IPS-15b (cell line): ENCODE measurements at regions not wholly inside any gene's neighbourhood (a gene's known extent, or its start where the extent isn't known, plus 50 kb on each side); places are given as distances from the start of the nearest gene placed in this dataset.
"Not testable (repeated sequence)": the region's sequence is repeated elsewhere in the genome, so short reads cannot be mapped to it uniquely, and the experiment has no call there.

Experiments
- H3K27me3 ChIP-seq: one replicate; pipeline ENCODE4 v1.6.1; 2013; ENCODE audit warnings: low read length; ENCODE audit not compliant: control insufficient read depth, insufficient read depth
- H3K36me3 ChIP-seq: one replicate; pipeline ENCODE4 v1.6.1; 2013; ENCODE audit warnings: low read length; ENCODE audit not compliant: control insufficient read depth, insufficient read depth
- H3K4me1 ChIP-seq: one replicate; pipeline ENCODE4 v1.6.1; 2013; ENCODE audit warnings: mild to moderate bottlenecking, low read length; ENCODE audit not compliant: control insufficient read depth, insufficient read depth
- H3K4me3 ChIP-seq: one replicate; pipeline ENCODE4 v1.5.1; 2013; ENCODE audit warnings: low read depth, low read length
- H3K9ac ChIP-seq: one replicate; pipeline ENCODE4 v1.6.1; 2013; ENCODE audit warnings: low read depth, mild to moderate bottlenecking, low read length
- H3K9me3 ChIP-seq: one replicate; pipeline ENCODE4 v1.6.1; 2013; ENCODE audit warnings: mild to moderate bottlenecking, low read length; ENCODE audit not compliant: control insufficient read depth, insufficient read depth

- Histone ChIP-seq H3K36me3 (no peaks in the 10 kb centered on the region), H3K9ac (no peak overlapping the region), H3K9me3 (no peaks in the 10 kb centered on the region)
These were observed 241.4 kb downstream of the FOXG1 start for GRCh38 chr14:29007990-29008389.

GRCh38 chr14:29016050-29016900 lies 249.7 kb downstream of the FOXG1 start:
- H3K27me3 ChIP-seq = no peaks in the 10 kb centered on the region
- H3K9me3 ChIP-seq = no peaks in the 10 kb centered on the region
- H3K9ac ChIP-seq = no peak overlapping the region
- H3K36me3 ChIP-seq = no peaks in the 10 kb centered on the region
- no peaks in the 10 kb centered on the region for H3K4me1 ChIP-seq
- H3K4me3 ChIP-seq = no peak overlapping the region

More at GRCh38 chr14:29007990-29008389, 241.4 kb downstream of the FOXG1 start:
- Histone ChIP-seq H3K4me3 (no peak overlapping the region), H3K27me3 (no peaks in the 10 kb centered on the region), H3K4me1 (no peaks in the 10 kb centered on the region)

- not testable (repeated sequence) for H3K9me3 ChIP-seq, H3K36me3 ChIP-seq, H3K4me3 ChIP-seq, H3K27me3 ChIP-seq, H3K9ac ChIP-seq, H3K4me1 ChIP-seq
These were observed 256.9 kb downstream of the FOXG1 start for GRCh38 chr14:29023505-29023904.

- H3K27me3 ChIP-seq, H3K9me3 ChIP-seq, H3K36me3 ChIP-seq, H3K4me1 ChIP-seq, H3K4me3 ChIP-seq, H3K9ac ChIP-seq: not testable (repeated sequence)
These were observed 260.9 kb downstream of the FOXG1 start for GRCh38 chr14:29027441-29027840.

GRCh38 chr14:29027941-29028705 lies 261.5 kb downstream of the FOXG1 start:
- H3K9me3 ChIP-seq, H3K36me3 ChIP-seq, H3K4me1 ChIP-seq, H3K9ac ChIP-seq, H3K27me3 ChIP-seq, H3K4me3 ChIP-seq: not testable (repeated sequence)

- H3K27me3 ChIP-seq = no peaks in the 10 kb centered on the region
- H3K4me3 ChIP-seq = peak overlapping the region; percentile 8
- no peaks in the 10 kb centered on the region for H3K9me3 ChIP-seq
- H3K4me1 ChIP-seq = peaks cover 2% of the 10 kb centered on the region
- H3K9ac ChIP-seq = peak overlapping the region; percentile 13
- no peaks in the 10 kb centered on the region for H3K36me3 ChIP-seq
These were observed 262.5 kb downstream of the FOXG1 start for GRCh38 chr14:29028973-29029582.

GRCh38 chr14:29030121-29030520 lies 263.5 kb downstream of the FOXG1 start:
- Histone ChIP-seq H3K4me1 (peaks cover 2% of the 10 kb centered on the region), H3K36me3 (no peaks in the 10 kb centered on the region), H3K4me3 (no peak overlapping the region), H3K9ac (no peak overlapping the region), H3K27me3 (no peaks in the 10 kb centered on the region), H3K9me3 (no peaks in the 10 kb centered on the region)

GRCh38 chr14:29030970-29031369 lies 264.4 kb downstream of the FOXG1 start:
- Histone ChIP-seq H3K4me1 (peaks cover 2% of the 10 kb centered on the region), H3K27me3 (no peaks in the 10 kb centered on the region), H3K9me3 (no peaks in the 10 kb centered on the region), H3K9ac (no peak overlapping the region), H3K4me3 (no peak overlapping the region), H3K36me3 (no peaks in the 10 kb centered on the region)

- no peaks in the 10 kb centered on the region for H3K36me3 ChIP-seq
- no peaks in the 10 kb centered on the region for H3K27me3 ChIP-seq
- H3K9me3 ChIP-seq = no peaks in the 10 kb centered on the region
- no peak overlapping the region for H3K9ac ChIP-seq
- H3K4me3 ChIP-seq = no peak overlapping the region
- no peaks in the 10 kb centered on the region for H3K4me1 ChIP-seq
These were observed 268.5 kb downstream of the FOXG1 start for GRCh38 chr14:29035134-29035533.

- Histone ChIP-seq H3K4me3 (no peak overlapping the region), H3K4me1 (no peaks in the 10 kb centered on the region), H3K27me3 (no peaks in the 10 kb centered on the region), H3K9me3 (no peaks in the 10 kb centered on the region), H3K36me3 (no peaks in the 10 kb centered on the region), H3K9ac (no peak overlapping the region)
These were observed 270.8 kb downstream of the FOXG1 start for GRCh38 chr14:29037411-29037810.

- H3K9ac ChIP-seq = no peak overlapping the region
- no peaks in the 10 kb centered on the region for H3K9me3 ChIP-seq
- no peaks in the 10 kb centered on the region for H3K36me3 ChIP-seq
- no peaks in the 10 kb centered on the region for H3K27me3 ChIP-seq
- H3K4me3 ChIP-seq = no peak overlapping the region
- no peaks in the 10 kb centered on the region for H3K4me1 ChIP-seq
These were observed 272.6 kb downstream of the FOXG1 start for GRCh38 chr14:29039171-29039570.
